Superior temporal gyrus (tissue), 1 donor: ENCODE measurements at regions not wholly inside any gene's neighbourhood (a gene's known extent, or its start where the extent isn't known, plus 50 kb on each side); places are given as distances from the start of the nearest gene placed in this dataset.
"Not testable (repeated sequence)": the region's sequence is repeated elsewhere in the genome, so short reads cannot be mapped to it uniquely, and the experiment has no call there.

Experiments
- DNase-seq: peaks from one replicate; pipeline ENCODE4 v3.0.0-alpha.2; 2016; ENCODE audit errors: extremely low spot score

DNA sequence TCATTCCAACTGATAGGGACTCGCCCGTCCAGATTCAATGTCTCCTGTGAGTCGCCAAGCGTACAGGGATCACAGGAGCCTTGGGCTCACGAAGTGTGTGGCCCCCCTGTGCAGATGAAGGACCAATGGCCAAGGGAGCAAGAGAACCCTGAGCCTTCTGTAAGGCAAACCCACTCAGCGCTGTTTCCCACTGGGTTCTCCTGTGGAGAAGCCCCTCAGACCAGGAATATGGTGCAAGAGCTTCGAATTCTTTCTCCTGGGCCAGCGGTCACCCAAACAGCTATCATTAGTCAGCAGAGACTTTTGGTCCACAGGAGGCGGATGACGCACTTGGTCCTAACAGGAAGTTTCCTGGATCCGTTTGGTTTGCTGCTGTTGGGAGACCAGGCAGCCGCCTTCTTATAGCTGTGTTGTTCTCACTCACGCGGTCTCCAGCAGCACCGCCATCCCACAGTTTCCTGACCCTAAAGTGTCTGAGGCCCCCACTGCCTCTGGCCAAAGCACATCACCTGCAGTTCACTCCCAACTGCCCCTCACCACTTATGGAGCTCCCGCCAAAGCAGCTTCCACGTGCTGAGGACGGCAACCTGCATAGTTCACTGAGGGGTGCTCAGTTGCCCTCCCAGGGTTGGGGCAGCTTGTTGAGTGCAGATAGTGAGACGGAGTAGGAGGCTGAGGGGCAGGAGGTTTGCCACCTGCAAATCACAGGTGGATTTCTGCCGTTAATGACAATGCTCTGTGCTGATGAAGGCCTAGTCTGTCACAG is 268.6 kb downstream of the ERMARD start:
- no peak for DNase-seq

DNA sequence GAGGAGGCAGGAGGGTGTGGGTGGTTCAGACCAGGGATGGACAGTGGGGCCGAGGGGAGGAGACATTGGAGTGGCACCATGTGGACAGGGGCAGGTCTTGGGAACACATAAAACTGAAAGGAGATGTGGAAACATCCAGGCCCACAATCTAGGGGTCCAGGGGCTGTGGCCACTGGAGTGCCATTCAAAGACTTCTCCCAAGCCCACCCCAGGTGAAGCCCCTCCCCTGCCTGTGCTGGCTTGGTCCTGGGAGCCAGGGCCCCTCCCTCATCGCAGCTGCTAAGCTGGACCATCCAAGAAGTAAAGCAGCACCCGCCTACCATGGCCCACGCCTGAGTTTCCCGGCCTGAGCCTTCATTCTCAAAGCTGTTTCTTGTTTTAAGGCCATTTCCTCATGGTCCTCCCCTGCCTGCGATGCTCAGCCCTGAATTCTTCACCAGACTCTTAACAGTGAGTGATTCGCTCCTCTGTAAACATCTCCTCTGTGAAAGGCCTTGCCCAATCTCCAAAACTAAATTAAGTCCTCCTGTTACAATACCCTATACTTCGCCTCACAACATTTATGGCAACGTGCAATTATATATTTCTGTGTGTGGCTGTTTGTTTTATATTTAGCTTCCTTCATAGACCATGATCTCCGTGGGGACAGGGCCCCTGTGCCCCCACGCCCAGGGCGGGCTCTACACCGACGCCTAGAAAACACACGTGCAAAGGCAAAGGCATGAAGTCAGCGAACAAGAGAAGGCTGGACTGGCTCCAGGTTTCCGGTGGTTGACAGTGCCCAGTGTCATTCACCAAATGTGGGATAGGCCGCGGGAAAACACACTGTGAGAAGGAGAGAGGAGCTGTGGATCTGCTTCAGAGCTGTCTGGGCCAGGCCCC is 267.8 kb downstream of the ERMARD start:
- DNase-seq = no peak

DNA sequence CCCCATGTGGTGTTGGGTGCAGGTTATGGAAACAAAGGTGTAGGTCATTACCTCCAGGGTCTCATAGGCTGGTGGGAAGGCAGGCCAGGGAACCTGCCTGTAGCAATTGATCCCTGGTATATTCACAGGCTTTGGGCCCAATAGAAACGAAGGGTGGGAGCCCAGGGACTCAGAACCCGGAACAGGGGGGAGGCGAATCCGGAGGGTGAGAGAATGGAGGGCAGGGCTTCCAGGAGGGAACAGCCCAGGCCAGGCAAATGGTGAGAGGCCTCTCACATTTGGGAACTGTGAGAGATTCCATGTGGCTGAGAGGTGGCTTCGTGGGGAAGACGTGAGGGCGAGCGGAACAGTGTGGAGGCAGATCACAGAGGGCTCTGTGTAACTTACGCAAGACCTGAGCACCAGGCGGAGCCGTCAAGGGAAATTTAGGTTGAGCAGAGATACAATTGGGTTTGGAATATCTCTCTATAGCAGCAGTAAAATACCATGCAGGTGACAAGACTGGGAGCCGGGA is 267.1 kb downstream of the ERMARD start:
- DNase-seq = no peak

DNA sequence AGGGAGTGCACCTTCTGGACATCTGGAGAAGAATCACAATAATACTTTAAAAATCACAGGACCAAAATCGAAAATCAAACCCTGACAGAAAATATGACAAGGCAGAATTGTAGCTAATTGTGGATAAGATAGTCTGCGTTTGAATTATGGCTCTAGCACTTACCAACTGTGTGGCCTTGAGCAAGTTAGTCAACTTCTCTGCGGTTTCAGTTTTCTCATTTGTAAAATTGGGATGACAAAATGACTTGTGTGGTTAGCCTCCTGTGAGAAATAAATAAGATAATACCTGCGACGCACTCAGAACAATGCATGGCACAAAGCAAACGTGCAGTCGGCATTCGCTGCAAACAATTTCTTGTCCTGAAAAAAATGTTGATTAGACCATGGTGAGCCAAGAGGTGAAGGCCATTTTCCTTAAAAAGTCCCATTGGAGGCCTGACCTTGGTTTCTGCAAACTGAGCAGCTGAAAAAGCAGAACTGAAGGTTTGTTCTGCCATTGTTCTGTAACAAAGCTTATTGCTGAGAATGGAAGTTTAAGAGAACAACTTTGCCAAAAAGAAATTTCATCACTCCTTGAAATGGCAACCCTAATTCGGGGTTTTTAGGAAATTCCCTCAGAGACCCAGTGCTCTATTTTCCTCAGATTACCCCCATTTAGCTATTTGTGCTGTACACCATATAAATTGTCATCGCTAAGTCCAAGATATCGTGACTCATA is 266.3 kb downstream of the ERMARD start:
- no peak for DNase-seq

DNA sequence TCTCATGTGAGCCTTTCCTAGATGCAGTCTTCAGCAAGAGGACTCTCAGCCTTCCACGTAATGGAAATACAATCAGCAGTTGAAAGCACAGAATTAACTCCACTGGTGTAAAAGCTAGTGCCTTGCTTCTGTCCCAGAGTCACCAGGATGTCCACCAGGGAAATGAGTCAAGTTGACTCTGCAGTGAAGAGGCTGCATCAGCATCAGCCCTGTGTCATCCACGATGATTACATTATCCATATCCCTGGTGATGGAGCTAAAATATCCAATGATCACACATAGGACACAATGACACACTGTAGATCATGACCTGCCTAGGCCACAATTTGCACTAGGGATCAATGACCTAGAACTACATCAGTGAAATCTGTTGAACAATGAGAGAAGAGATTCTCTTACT is 262.4 kb downstream of the ERMARD start:
- no peak for DNase-seq

DNA sequence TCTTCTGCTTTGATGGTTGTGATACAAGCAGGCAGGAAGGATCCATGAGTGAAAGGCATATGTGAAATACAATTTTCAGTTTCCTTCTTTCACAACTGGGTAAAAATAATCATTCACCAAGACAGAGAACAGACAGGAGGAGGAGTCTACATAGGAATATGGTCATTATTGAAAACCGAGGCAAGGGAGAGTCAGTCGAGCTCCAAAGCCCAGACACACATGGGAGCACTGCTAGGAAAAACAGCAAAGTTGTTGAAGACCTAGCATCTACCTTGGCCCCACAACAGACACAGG is 260.6 kb downstream of the ERMARD start:
- no peak for DNase-seq

DNA sequence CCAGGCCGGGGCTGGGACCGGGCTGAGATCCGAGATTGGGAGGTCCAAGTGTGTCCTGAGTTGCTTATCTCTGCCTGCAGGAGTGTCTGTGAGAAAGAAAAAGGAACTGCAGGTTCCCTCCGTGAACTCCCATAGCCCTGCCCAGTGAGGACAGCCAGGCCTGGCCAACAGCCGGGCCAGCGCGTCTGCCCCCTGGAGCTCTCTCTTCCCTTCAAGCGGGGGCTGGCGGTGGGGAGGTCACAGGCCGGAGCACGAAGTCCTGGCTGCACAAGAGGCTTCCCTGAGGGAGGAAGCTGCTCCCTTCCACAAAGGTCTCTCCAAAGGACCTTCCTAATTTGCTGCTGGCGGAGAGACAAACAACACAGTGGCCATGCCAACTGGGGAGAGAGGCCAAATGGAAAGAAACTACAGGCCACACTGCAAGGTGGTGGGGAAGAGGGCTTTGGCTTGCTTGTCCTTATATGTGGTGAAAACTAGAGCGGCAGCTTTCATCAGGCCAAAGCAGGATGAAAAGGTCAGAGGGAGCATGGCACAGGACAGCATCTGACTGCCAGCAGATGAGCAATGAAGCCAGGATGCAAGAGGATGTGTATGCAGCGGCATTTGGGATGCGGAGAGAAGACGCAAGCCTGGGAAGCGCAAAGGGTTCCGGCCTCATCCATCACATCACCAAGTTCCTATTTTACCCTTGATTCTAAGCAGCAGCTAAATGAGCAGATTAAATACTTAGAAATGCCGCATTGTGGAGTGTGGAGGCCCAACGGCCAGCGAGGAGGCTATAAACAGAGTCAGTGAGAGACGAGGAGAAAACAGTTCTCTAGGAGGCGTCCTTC is 260.0 kb downstream of the ERMARD start:
- DNase-seq = no peak

DNA sequence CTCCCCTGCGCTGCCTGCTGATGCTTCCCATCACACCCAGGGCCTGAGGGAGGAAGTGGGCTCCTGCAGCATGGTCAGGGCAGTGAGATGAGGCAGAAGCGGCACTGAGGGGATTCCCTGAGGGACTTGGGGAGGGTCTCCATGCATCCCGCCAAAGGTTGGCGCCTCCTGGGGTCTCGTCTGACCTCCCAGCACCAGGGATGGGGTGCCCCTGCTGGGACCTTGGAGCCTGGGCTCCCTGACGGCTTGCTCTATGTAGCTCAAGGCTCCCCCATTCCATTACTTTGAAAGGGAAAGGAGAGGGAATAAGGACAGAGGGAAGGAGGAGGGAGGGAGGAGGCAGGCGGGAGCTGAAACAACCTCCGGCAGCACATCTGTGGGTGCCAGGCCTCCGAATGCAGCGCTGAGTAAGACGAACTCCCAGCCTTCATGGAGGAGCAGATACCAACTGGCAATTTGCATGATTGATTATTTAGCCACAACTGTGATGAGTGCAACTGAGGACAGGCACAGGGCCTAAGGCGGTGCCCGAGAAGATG is 259.3 kb downstream of the ERMARD start:
- no peak for DNase-seq

DNA sequence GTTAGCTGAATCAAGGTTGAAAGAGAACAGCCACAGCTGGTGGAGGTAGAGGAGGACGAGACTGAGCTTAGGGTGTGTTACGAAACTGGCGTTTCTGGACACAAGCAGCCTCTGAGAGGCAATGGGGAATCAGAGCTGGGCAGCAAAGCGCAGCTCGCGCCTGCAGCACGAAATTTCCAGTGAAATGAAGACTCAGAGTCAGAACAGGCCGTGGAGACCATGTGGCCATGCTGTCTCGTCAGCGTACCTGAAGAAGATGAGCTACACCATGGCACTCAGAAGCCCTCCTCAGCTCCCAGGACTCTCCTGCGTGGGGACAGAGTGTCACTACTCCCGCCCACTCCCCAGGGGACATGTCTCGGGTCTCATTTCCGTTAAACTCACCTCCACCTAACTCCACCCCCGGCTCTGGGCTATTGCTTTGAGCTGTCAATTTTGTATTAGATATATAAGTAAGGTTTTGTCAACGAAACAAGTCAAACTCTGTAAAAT is 256.9 kb downstream of the ERMARD start:
- no peak for DNase-seq

DNA sequence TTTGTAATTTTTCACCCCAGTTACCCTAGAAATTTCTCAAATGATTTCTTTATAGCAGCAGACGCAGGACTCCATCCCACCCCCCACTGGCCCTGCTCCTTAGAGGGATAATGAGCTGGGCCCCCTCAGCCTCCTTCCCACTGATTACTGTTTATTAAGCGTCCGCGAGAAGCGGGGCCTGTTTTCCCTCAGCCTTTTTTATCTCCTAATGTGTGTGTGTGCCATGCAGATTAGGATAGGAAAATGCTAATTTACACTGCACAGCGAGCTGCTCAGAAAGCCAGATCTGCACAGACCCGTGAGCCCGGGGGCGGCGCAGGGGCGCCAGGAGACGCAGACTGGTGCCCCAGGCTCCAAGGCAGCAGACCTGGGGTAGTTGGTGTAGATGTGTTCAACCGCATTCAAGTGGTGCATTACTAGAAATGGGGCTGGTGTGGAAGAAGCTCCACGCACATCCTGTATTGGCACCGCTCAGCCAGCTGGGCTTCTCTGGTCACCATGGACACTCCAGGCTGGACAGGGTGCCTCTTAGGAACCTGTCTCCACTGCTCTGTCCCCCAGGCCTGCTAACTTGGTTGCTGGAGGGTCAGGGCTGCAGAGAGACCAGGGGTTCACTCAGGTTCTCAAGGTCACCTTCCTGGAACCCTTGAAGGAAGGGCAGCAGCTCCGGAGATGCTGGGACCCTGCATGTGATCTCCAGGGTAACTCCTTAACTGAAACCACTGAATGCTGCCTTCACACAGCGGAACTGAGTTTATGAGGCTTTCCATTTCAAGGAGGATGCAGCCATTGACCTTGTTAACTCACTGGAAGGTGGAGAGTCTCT is 256.3 kb downstream of the ERMARD start:
- no peak for DNase-seq

DNA sequence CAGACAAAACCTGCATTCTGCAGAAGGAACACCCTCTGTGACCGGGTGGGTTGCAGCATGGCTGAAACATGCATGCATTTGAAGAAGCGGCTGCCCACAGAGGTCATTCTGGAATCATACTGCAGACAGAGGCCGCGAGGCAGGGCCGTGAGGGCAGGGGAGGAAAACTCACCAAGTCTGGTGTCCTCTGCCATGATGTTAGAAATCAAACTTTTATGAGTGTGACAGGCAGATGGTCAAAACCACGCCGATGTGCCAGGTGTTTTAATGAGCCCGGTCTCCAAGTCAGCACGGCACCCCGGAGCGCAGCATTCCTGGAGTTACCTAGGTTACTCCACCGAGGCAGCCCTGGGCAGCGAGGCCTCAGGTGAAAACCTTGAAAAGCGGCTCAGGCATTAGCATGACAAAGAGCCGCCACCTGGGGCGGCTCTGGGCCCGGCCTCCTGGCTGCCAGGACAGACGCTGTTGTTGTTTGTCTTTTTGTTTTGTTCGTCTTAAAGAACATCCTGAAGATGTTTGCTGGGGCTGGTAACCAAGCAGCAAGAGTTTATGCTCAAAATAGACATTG is 255.6 kb downstream of the ERMARD start:
- no peak for DNase-seq

DNA sequence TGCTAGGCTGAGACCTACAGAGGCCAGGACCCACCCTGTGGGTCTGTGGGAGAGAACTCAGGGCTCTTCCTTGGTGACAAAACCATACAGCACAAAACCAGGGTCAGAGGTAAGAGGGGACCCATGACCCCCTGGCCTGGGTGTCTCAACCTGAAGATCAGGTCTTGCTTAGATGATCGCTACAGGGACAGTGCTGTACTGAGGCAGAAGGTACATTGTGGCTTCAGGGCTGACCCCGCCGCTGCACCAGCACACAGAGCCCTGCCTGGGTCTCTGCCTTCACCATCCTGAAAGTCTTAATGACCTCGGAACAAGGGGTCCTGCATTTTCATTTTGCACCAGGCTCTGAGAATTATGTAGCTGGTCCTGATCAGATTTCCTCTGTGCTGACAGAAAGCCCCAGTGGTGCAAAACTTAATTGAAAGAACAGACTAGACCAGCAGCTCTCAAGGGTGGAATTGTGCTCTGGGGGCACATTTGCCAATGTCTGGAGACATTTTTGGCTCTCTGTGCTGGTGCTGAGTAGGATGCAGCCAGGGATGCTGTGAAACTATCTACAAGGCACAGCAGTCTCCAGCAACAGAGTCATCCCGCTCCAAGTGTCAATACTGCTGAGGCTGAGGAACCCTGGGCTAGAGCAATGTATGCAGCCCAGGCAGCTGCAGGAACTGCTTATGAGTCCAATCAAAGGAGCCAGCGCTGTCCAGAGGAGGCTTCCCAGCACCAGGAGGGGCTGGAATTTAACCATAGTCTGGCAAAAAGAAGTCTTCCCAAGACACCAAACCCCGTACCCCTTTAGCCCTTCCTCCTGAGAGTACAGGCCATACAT is 254.9 kb downstream of the ERMARD start:
- no peak for DNase-seq

DNA sequence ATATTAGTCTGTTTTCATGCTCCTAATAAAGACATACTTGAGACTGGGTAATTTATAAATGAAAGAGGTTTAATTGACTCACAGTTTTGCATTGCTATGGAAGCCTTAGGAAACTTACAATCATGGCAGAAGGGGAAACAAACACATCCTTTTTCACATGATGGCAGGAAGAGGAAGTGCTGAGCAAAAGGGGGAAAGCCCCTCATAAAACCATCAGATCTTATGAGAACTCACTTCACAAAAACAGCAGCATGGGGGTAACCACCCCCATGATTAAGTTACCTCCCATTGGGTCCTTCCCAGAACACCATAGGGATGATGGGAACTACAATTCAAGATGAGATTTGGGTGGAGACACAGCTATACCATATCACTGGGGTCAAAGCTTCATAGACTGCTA is 254.2 kb downstream of the ERMARD start:
- DNase-seq = no peak

DNA sequence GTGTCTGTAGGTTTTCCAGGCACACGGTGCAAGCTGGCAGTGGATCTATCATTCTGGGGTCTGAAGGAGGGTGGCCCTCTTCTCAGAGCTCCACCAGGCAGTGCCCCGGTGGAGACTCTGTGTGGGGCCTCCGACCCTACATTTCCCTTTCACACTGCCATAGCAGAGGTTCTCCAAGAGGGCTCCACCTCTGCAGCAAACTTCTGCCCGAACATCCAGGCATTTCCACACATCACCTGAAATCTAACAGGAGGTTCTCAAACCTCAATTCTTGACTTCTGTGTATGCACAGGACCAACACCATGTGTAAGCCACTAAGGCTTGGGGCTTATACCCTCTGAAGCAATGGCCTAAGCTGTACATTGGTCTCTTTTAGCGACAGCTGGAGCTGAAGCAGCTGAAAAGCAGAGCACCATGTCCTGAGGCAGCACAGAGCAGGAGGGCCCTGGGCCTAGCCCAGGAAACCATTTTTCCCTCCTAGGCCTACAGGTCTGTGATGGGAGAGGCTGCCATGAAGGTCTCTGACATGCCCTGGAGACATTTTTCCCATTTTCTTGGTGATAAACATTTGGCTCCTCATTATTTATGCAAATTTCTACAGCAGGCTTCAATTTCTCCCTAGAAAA is 253.3 kb downstream of the ERMARD start:
- DNase-seq = no peak

DNA sequence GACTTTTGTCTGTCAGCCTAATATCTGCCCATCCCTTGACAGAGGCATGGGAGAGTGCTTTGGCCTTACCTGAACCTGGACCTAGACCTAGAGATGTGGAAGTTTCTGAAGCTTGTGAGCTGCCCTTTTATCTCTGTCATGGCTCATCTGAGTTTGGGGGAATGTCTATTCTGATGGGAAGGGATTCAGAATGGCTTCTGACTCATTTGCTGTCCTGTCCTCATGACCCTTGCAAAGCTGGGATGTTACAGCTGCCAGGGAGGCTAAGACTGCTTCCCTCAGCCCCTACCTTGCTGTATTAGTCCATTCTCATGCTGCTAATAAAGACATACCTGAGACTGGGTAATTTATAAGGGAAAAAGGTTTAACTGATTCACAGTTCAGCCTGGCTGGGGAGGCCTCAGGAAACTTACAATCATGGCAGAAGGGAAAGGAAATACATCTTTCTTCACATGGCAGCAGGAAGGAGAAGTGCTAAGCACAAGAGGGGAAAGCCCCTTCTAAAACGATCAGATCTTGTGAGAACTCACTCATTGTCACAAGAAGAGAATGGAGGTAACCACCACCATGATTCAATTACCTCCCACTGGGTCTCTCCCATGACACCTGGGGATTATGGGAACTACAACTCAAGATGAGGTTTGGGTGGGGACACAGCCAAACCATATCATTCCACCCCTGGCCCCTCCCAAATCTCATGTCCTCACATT is 252.2 kb downstream of the ERMARD start:
- no peak for DNase-seq

DNA sequence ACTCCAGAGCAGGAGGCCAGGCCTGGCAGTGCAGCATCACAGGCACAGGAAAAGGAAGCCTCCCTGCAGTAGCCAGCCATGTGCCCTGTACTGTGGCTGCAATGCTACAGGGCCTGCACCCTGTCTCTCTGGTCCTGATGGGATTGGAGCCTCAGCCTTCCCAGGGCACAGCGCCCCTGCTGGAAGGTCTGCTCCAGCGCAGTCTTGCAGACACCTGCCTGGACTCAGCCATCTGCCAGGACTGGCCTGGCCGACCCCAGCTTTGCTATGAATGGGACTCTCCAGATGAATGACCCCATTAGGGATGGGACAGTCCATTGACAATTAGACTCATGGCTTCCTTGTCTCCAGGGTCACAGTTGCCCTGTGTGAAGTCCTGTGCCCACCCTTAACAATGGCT is 251.6 kb downstream of the ERMARD start:
- DNase-seq = no peak

DNA sequence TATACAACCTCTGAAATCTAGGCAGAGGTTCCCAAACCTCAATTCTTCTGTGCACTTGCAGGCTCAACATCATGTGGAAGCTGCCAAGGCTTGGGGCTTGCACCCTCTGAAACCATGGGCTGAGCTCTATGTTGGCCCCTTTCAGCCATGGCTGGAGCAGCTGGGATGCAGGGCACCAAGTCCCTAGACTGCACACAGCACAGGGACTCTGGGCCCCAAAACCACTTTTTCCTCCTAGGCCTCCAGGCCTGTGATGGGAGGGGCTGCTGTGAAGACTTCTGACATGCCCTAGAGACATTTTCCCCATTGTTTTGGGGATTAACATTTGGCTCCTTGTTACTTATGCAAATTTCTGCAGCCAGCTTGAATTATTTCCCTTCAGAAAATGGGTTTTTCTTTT is 250.4 kb downstream of the ERMARD start:
- not testable (repeated sequence) for DNase-seq
